Activated CD8-positive, alpha-beta T cell treated with anti-CD3 and anti-CD28 coated beads for 36 hours (primary cell): ENCODE measurements at regions not wholly inside any gene's neighbourhood (a gene's known extent, or its start where the extent isn't known, plus 50 kb on each side); places are given as distances from the start of the nearest gene placed in this dataset.

Experiments used
- ATAC-seq: fragments of 200-7000 bp; cut with Tn5 transposase; one replicate; pipeline ENCODE4 v1.10.0; 2021; ENCODE audit warnings: mild to moderate bottlenecking, moderate library complexity
- CTCF ChIA-PET: fragments of 350-600 bp; sonication (Branson Sonifier 250); formaldehyde crosslinking; loops from one replicate; lab custom pipeline; 2021; ENCODE audit warnings: antibody characterized with exemption; lab: Charles Lee
- POLR2A ChIA-PET: fragments of 350-600 bp; sonication (Branson Sonifier 250); formaldehyde crosslinking; loops from one replicate; lab custom pipeline; 2021; ENCODE audit warnings: antibody characterized with exemption; lab: Charles Lee
- DNase-seq: peaks from one replicate; pipeline ENCODE4 v3.0.0-alpha.2; 2020
- H3K27ac Mint-ChIP-seq: one replicate; pipeline ENCODE4 v1.8.0; 2021; ENCODE audit warnings: mild to moderate bottlenecking, mixed read lengths
- H3K27me3 Mint-ChIP-seq: one replicate; pipeline ENCODE4 v1.8.0; 2021; ENCODE audit warnings: mixed read lengths
- H3K36me3 Mint-ChIP-seq: one replicate; pipeline ENCODE4 v1.8.0; 2021; ENCODE audit warnings: low read depth, mixed read lengths
- H3K4me1 Mint-ChIP-seq: one replicate; pipeline ENCODE4 v1.8.0; 2021; ENCODE audit warnings: low read depth, mixed read lengths
- H3K4me3 Mint-ChIP-seq: one replicate; pipeline ENCODE4 v1.8.0; 2021; ENCODE audit warnings: mild to moderate bottlenecking, moderate library complexity, mixed read lengths
- H3K9me3 Mint-ChIP-seq: one replicate; pipeline ENCODE4 v1.8.0; 2021; ENCODE audit warnings: mixed read lengths
- CTCF ChIP-seq: fragments of 200-600 bp; IDR thresholded peaks from one replicate; pipeline ENCODE4 v1.8.0; 2022; ENCODE audit warnings: antibody characterized with exemption, mild to moderate bottlenecking
- intact Hi-C: fragments of 100-400 bp; cut with micrococcal nuclease; formaldehyde crosslinking; loops from one replicate; pipeline ENCODE4 v1.10.0; 2022

DNA sequence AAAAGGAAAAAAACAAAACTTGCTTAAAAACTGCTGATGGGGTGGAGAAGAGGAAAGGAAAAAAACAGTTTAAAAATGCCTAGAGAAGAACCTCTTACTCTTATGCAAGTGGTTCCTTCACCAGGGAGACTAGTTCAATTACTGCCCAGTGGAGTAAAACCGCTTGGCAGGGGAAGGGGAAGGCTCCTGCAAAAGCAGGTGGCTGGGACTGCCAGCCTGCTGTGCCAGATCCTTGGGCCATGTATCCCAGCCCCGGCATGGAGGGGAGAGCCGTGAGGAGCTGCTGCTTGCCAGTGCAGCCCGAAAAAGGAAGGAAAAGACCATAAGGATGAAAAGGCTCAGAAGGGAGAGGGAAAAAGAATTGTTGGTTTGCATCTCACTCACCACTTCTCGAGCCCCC, 123.0 kb downstream of the FSCB start:
- Mint-ChIP-seq H3K4me3 (no peak overlapping the region), H3K27ac (no peak overlapping the region), H3K36me3 (no peaks in the 10 kb centered on the region), H3K4me1 (no peaks in the 10 kb centered on the region), H3K27me3 (no peaks in the 10 kb centered on the region), H3K9me3 (peaks cover 2% of the 10 kb centered on the region)
- DNase-seq (no peak), ATAC-seq (no peak)
- intact Hi-C loops = no loop called here
- POLR2A ChIA-PET = no interaction called here
- no peak for TF ChIP-seq CTCF
- CTCF ChIA-PET = no interaction called here

- no peak for ATAC-seq
- no peak for TF ChIP-seq CTCF
- Mint-ChIP-seq H3K4me3 (no peak overlapping the region), H3K9me3 (peaks cover 2% of the 10 kb centered on the region), H3K36me3 (no peaks in the 10 kb centered on the region), H3K27ac (no peak overlapping the region), H3K4me1 (no peaks in the 10 kb centered on the region), H3K27me3 (no peaks in the 10 kb centered on the region)
- intact Hi-C loops = no loop called here
- no peak for DNase-seq
- CTCF ChIA-PET = no interaction called here
- POLR2A ChIA-PET = no interaction called here
Observed at GRCh38 chr14:44383636-44384035, 123.4 kb downstream of the FSCB start.

DNA sequence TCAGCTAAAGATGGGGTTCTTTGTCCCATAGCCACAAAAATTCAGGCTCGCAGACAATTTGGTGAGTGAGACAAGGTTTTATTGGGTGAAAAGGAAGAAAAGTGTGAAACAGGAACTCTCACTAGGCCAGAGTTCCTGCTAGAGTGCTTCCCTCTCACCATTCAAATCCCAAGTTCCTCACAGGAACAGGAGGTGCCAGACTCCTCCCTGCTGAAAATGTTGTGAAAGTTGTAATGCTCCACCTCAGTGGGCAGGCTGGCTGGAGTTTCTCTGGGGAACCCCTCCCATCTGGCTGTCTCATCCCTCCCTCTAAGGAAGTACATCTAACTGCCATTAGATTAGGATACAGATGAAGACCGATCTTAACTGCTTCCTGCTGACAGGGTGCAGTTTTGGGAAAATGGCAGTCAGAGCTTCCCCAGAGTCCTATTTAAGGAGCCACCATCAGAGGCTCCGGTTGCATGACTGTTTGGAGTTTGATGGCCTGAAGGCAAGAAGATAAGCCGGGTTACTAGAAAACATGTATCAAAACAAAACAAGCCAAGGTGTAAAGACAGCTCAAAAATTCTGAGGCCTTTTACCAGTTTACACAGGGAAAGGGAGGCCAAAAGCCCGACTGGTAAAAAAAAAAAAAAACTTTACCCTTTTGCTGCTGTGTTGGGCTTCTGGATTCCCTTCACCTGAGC, 127.6 kb downstream of the FSCB start:
- Mint-ChIP-seq H3K27ac (no peak overlapping the region), H3K9me3 (peaks cover 18% of the 10 kb centered on the region), H3K4me1 (no peaks in the 10 kb centered on the region), H3K4me3 (no peak overlapping the region), H3K27me3 (no peaks in the 10 kb centered on the region), H3K36me3 (no peaks in the 10 kb centered on the region)
- ChIA-PET CTCF (no interaction called here), POLR2A (no interaction called here)
- no peak for TF ChIP-seq CTCF
- intact Hi-C loops = no loop called here
- ATAC-seq (no peak), DNase-seq (no peak)

GRCh38 chr14:44374906-44375305, 132.2 kb downstream of the FSCB start:
- POLR2A ChIA-PET = no interaction called here
- no peak overlapping the region for H3K27ac Mint-ChIP-seq
- no peak for ATAC-seq
- no peak for DNase-seq
- no peaks in the 10 kb centered on the region for H3K36me3 Mint-ChIP-seq
- CTCF ChIA-PET = no interaction called here
- no peaks in the 10 kb centered on the region for H3K4me1 Mint-ChIP-seq
- intact Hi-C loops = no loop called here
- TF ChIP-seq CTCF = no peak
- H3K27me3 Mint-ChIP-seq = no peaks in the 10 kb centered on the region
- H3K4me3 Mint-ChIP-seq = no peak overlapping the region
- peaks cover 16% of the 10 kb centered on the region for H3K9me3 Mint-ChIP-seq

GRCh38 chr14:44372807-44373489, 134.1 kb downstream of the FSCB start:
- Mint-ChIP-seq H3K4me1 (no peaks in the 10 kb centered on the region), H3K27me3 (no peaks in the 10 kb centered on the region), H3K4me3 (no peak overlapping the region), H3K9me3 (peaks cover 16% of the 10 kb centered on the region), H3K36me3 (no peaks in the 10 kb centered on the region), H3K27ac (no peak overlapping the region)
- intact Hi-C loops = no loop called here
- ATAC-seq (no peak), DNase-seq (no peak)
- POLR2A ChIA-PET = no interaction called here
- TF ChIP-seq CTCF = no peak
- CTCF ChIA-PET = no interaction called here
